Left colon (tissue), 2 donors: ENCODE measurements at regions not wholly inside any gene's neighbourhood (a gene's known extent, or its start where the extent isn't known, plus 50 kb on each side); places are given as distances from the start of the nearest gene placed in this dataset.
"Not testable (repeated sequence)": the region's sequence is repeated elsewhere in the genome, so short reads cannot be mapped to it uniquely, and the experiment has no call there.

ENCODE experiments used
- ATAC-seq: fragments of 200-7000 bp; cut with Tn5 transposase; one replicate; pipeline ENCODE4 v1.9.1; 2020; ENCODE audit warnings: mild to moderate bottlenecking, moderate library complexity
- DNase-seq, 2 donors: peaks; one replicate each; pipeline ENCODE4 v3.0.0-alpha.2; 2020
- intact Hi-C, 2 donors: fragments of 100-400 bp; cut with DNase I in 1 of 2; cut with micrococcal nuclease in 1 of 2; formaldehyde crosslinking; loops; one replicate each; pipeline versions ENCODE4 v1.11.2 to v1.14.0; 2022; cut with DNase I, micrococcal nuclease
- donor health status: DM: no; HTN: no; CAD: no.
- donor health status: DM: yes; HTN: yes; CAD: no.

DNA sequence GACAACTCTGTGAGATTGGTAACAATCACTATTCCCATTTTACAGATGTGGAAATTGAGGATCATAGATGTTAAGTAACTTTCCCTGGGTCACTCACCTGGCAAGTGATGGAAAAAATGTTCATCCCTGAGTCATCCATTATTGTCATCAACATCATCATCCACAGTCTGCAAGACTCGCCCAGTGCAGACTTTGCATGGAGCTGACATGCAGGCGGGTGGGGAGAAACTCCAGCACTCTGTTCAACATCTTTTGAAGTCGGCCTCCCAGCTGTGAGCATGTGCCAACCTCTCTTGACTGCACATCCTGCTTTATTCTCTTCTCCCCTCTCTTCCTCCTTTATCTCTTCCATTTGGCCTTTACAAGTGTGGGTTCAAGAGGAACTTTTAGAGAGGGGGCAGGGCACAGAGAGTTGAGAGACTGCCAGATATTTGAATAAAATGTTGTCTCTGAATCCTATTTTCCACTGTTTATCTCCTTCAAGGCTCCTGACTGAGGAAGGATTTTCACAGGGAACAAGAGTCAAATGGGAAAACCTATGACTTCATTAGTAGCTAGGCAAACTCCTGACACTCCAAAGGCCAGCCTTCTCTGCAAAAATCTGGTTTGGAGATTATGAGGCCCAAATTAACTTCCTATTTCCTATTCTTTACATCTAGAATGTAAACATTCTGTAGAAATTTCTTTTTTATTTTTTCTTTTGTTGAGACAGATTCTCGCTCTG, 283.7 kb upstream of the PODXL start:
- DNase-seq (no peak), ATAC-seq (no peak)
- intact Hi-C loops: no loop called here

DNA sequence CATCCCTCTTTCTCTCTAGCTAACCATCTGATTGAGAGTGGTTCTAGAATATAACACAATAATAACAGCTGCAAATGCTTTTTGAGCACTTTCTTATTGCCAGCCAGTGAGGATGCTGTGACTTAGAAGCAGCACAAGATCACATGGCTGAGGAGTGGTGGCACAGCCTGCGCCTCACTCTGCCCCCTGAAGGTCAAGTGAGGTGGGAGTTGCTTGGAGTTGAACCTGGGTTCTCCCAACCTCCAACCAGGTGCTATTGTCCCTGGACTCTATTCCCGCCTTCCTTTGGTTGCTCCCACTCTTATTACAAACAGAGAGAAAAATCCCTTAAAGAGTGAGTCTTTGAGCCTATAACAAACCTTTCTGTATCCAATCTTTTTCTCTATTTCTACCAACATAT, 280.3 kb upstream of the PODXL start:
- DNase-seq (no peak), ATAC-seq (no peak)
- intact Hi-C loops: no loop called here

DNA sequence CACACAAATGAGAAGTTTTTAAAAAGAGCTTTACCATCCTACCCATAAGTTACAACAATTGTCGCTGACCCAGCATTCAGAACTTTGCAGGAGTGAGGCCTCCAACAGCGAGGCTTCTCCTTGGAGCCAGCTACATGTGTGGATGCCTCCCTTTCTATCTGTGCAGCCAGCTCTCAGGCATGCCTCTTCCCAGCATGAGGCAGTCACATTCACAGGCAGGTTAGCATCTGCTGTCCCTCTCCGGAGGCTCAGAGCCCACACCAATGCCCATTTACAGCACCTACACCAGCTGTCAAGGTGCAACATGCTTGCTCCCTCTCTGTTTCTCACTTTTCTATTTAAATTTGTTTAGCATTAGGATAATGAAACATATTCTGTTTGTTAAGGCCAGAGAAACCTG, 278.7 kb upstream of the PODXL start:
- intact Hi-C loops: no loop called here
- ATAC-seq (no peak), DNase-seq (no peak)

DNA sequence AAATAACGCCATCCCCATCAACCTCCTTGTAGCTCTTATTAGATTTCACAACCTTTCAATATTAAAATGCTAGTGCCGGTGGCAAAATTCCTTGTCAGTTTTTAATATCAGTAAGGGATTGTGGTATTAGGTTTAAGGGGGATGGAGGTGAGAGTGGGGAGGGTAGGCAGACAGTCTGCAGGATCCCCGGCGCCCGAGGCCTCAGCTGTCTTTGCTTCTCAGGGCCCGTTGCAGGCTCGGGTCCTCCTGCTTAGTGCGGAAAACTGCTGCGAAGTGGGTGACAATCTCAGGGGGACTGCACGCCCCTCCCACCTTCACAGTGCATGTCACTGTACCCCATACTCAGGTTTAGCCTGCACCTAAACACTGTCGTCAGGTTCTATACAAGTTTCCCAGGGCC, 274.3 kb upstream of the PODXL start:
- ATAC-seq: no peak
- intact Hi-C loops: no loop called here

DNA sequence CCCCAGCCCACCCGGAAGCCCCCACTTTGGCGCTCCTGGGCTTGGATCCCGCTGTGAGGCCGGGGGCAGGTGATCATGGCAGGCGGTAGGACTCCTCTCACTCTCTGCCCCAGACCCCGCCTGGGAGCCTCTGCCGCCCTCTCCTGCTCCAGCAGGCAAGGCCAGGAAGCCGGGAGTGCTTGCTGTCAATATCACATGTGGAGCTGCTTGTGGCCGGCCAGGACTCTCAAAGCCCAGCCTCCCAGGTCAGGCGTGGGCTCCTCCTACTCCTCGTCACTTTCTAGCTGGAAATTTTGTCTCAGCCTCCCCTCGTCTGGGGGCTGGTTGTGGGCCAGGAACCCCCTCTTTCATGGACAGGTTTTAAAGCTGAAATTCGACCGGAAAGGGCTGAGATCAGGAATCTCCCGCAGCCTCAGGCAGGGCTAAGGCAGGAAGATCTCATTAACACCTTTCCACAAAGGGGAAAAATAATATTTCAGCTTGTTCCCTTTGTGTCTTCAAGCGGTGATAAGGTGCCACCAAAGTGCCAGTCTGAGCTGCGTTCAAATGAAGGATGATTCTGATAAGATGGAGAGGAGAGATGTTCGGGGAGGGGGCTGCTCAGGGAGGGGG, 273.6 kb upstream of the PODXL start:
- DNase-seq (no peak), ATAC-seq (no peak)
- intact Hi-C loops: no loop called here

More for the DNA sequence above, 274.3 kb upstream of the PODXL start:
- DNase-seq: no peak

DNA sequence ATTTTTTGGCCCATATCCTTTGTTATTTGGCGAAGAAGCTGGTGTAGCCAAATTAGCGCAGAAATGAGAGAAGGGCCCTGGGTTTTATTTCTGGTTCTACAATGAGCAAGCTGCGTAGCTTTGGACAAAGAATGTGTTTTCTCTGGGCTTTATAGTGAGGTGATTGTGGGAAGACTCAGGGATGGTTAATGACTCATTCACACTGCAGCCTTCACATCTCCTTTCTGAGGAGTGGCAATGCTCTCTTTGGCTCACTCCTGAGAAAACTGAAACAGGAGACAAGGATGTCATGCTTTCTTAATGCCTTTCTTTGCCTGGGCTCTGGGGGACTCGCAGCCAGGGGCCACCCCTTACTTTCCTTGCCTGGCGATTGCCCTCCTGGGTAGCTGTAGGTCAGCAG, 271.0 kb upstream of the PODXL start:
- ATAC-seq (no peak), DNase-seq (no peak)
- intact Hi-C loops: no loop called here

DNA sequence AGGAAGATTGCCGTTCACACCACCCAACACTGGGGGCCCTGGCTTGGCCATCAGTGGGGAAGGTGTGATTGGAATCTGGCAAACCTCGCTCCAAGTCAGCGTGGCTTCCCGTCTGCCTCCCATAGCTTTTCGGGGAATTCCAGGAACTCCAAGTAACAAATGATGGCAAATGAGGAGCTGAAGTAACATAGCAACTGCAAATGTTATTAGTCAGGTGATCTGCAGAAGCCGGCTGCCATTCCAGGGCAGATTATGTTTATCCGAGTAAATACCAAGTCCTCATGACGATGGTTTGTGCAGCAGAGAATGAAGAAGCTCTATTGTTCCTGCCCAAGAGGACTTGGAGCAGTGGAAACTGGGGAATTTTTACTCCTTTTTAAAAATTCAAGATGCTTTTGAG, 270.5 kb upstream of the PODXL start:
- intact Hi-C loops: no loop called here
- no peak for DNase-seq
- no peak for ATAC-seq

DNA sequence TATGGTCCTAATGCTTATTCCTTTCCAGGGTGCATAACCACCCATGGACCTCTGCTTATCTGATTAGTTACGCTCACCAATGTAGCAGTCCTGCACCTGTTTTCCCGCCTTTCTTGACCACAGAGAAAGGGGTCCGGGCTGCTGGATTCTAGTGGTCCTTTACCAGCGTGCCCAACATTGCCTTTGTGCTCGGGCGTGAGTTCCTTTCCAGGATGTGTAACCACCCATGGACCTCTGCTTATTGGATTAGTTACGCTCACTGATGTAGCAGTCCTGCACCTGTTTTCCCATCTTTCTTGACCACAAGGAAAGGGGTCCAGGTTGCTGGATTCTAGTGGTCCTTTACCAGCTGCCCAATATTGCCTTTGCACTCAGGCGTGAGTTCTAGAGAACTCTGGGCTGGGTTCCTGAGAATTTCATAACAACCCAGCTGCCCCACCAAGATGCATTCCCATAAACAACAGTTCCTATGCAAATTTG, 267.6 kb upstream of the PODXL start:
- intact Hi-C loops, ATAC-seq, DNase-seq: not testable (repeated sequence)

DNA sequence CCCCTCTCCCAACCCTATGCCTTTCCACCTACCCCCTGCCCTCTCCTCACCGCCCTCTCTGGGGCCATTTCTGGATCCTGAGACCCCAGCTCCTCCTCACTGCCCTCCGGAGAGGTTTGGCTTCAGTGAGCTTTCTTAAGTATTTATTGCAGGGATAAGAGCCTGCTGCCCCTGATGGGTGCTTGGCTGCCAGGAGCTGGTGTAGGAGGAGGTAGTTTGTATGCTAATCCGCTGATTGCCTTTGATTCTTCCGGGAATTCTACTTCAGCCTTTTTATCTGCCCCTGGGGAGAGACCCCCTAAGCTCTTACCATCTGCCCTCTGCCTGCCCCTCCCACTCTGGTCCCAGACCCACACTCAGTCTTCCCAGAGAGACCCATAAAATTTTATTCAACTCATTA, 263.5 kb upstream of the PODXL start:
- intact Hi-C loops: no loop called here
- DNase-seq: no peak
- no peak for ATAC-seq

DNA sequence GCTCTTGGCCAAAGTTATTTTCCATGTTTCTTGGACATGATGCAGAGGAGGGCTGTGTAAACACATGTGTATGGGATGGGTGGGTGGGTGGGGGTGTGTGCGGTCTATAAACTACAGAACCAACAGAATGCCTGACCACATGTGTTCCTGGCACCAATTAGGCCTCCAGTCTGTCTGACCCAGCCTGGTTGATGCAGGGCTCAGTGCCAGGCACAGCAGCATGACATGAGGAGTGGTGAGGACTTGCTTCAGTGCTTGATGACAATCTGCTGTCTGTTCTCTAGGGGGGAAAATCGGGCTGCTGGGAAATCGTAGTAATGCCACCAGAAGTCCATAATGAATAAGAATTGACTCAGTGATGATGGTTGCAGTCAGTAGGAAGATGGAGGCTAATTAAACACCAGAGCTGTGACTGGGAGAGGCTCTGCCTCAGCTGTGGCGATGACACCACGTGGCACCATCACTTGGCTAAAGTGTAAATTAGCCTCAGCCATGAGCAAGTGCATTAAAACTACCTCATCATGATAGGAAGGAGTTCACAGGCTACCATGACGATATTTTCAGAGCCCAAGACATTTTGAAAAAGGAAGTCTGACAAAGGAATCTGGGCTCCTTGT, 260.1 kb upstream of the PODXL start:
- ATAC-seq: no peak
- no peak for DNase-seq
- intact Hi-C loops: no loop called here

DNA sequence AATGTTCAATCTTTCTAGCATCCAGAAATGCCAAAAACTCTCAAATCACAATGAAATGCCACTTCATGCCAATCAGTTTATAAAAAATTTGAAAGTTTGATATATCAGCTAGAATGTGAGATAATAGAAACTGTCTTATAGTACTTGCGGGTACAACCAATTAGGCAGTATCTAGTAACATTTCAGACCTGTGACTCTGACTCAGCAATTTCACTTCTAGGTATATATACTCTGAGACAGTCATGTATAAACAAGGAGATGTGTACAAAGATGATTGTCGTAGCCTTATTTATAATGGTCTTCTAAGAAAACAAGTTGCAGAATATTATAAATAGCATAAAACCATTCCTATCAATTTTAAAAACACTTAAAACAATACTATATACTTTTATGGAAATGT, 252.3 kb upstream of the PODXL start:
- DNase-seq (no peak), ATAC-seq (no peak)
- intact Hi-C loops: no loop called here

DNA sequence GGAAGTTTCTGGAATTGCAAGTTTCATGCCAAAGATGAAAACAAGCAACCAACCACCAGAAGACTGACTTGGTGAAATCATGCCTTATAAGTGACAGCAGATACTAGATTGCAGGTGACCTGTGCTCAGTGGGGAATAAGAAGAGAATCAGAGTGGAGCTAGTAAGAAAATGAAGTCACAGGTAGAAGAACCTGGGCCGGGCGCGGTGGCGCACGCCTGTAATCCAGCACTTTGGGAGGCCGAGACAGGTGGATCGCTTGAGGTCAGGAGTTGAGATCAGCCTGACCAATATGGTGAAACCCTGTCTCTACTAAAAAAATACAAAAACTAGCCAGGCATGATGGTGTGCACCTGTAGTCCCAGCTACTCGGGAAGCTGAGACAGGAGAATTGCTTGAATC, 251.7 kb upstream of the PODXL start:
- intact Hi-C loops, DNase-seq, ATAC-seq: not testable (repeated sequence)

DNA sequence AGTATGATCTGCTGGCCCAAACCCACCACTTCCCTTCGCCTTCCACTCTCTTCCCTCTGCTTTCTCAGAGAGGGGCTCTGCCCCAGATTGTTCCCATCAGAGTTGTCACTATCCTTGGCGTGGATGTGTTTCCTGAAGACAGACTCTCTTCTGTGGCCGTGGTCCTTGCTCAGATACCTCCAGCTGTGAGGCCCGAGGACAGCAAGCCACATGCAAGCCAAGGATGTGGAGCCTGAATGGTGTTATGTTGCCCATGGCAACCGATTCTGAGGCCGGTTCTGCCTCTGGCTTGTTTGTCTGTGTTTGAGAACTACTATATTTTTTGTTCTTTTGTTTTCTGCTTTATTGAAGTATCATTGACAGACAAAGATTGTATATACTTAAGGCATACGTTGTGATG, 247.4 kb upstream of the PODXL start:
- intact Hi-C loops: no loop called here
- DNase-seq (no peak), ATAC-seq (no peak)

DNA sequence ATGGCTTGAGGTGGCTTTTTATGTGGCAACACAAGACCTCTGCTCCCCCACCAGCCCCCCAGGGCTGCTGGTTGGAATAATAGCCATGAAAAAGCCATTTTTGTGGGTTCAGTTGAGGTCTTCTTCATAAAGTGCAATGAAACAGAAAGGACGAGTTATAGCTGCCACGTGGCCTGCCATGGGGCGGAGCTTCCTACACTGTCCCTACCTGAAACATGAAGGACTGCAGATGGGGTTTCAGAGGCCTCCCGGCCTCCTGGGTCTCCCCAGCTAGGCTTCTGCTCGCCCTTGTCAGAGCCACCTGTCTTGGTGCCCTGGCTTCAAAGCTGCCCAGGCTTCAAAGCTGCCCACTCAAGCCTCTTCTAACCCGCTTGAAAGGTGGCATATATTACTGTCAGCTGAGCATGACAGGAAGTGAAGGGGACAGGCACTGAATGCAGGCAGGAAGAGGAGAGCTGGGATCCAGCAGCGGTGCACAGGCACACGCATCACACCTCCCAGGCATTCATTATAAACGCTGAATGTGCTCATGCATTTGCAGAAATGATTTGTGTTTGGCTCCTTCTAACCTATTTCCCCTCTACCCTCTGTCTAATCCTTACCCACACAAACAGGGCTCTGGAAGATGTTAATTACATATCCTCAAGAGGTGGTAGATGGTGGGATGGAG, 245.9 kb upstream of the PODXL start:
- ATAC-seq (no peak), DNase-seq (no peak)
- intact Hi-C loops: no loop called here

DNA sequence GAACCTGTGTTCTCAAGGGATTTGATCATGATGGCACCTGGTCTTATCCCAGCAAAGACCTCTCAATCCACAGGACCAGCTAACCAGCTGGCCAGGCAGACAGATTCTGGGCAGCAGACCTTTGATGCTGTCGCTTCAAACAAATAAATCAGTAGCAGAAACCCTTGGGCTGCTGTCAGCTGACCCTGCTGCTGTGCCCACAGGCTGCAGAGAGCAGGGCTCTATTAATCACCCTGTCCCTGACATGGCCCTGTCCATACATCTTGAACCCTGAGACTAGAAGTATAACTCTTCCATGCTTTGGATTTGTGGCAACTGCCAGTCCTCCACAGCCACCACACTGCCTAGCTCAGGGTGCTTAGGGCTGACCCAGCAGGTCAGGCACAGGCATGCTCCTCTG, 244.1 kb upstream of the PODXL start:
- DNase-seq (no peak), ATAC-seq (no peak)
- intact Hi-C loops: no loop called here

DNA sequence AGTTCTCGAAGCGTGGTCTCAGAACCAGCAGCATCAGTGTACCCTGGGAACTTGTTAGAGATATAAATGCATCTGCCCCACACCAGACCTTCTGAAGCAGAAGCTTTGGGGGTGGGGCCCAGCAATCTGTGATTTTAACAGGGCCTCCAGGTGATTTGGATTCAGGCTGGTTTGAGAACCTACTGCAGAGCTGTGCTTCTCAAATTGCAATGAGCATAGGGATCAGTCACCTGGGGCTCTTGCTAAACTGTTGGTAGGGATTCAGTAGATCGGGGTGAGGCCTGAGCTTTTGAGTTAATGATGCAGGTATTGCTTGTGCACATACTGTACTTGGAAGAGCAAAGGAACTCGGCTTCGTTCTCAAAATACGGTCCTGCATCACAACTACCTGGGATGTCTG, 243.6 kb upstream of the PODXL start:
- ATAC-seq (no peak), DNase-seq (no peak)
- intact Hi-C loops: no loop called here

DNA sequence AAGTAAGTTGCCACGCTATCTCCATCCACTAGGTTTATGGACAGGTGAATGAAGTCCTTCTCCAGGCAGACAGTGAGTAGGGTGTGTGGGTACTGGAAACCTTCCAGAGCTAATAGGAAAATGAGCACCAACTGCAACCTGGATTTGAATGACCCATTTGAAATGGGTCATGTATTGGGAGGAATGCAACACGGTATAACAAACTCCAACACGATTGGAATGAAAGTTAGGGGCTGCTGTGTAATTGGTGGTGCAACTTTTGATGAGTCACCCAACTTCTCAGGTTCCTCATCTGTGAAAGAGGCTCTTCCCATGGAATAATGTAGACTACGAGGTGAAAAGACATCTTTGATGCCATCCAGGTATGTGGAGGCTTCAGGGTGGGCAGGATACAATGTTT, 241.4 kb upstream of the PODXL start:
- ATAC-seq (no peak), DNase-seq (no peak)
- intact Hi-C loops: no loop called here

DNA sequence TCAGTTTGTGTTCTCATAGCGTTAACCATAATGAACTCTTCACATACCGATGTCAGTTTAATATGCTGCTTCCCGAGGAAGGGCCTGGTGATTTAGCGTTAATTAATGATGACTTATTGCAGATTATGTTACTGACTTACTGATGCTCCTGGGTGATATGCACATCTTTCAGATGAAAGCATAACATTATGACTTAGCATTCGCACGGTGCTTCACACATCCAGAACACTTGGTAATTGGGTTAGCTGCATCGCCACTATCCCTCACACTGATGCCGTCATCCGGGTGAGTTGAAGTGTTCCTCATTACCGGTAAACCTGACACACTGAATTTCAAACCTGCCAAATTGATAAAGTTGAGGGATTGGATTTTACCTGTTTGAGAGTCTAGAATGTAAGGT, 239.0 kb upstream of the PODXL start:
- intact Hi-C loops: no loop called here
- no peak for ATAC-seq

DNA sequence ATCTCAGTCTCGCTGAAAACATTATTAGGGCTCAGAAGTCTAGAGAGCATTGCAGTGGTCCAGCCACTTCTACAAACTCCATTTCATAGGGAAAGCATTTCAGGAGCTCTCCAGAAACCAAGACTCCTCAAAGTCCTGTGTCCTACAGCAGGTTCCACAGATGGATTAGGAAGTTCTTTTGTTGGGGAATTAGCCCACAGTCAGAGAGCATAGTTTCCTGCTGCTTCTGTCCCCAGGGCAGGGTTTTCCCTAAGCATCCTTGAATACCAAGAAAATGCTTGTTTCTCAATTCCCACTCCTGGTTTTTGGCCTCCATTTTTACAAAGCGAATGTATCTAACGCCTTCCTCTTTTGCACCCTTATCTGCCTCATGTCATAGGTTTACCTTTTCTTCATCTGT, 235.9 kb upstream of the PODXL start:
- ATAC-seq (no peak), DNase-seq (no peak)
- intact Hi-C loops: no loop called here

More for the DNA sequence above, 239.0 kb upstream of the PODXL start:
- DNase-seq: no peak

DNA sequence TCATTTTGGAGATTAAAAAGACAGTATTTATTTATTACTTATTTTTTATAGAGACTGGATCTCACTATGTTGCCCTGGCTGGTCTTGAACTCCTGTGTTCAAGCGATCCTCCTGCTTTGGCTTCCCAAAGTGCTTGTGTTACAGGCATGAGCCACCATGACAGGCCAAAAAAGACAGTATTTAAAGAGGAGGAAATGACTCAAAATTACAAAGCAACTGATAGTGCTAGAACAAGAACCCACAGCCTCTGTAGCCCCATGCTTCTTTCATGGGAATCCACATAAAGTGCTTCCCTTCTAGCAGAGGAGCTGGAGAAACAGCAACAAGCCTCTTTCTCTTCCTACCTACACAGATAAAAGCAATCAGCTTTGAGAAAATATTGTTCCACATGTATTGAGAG, 230.7 kb upstream of the PODXL start:
- DNase-seq (no peak), ATAC-seq (no peak)
- intact Hi-C loops: no loop called here
